GM19463 (cell line): ENCODE measurements at regions not wholly inside any gene's neighbourhood (a gene's known extent, or its start where the extent isn't known, plus 50 kb on each side); places are given as distances from the start of the nearest gene placed in this dataset.
"Not testable (repeated sequence)": the region's sequence is repeated elsewhere in the genome, so short reads cannot be mapped to it uniquely, and the experiment has no call there.

Source experiments
- ATAC-seq: cut with Tn5 transposase; IDR thresholded peaks from one replicate; pipeline ENCODE4 v1.9.1; 2021; ENCODE audit warnings: mild to moderate bottlenecking, moderate library complexity; ENCODE audit not compliant: unreplicated experiment

DNA sequence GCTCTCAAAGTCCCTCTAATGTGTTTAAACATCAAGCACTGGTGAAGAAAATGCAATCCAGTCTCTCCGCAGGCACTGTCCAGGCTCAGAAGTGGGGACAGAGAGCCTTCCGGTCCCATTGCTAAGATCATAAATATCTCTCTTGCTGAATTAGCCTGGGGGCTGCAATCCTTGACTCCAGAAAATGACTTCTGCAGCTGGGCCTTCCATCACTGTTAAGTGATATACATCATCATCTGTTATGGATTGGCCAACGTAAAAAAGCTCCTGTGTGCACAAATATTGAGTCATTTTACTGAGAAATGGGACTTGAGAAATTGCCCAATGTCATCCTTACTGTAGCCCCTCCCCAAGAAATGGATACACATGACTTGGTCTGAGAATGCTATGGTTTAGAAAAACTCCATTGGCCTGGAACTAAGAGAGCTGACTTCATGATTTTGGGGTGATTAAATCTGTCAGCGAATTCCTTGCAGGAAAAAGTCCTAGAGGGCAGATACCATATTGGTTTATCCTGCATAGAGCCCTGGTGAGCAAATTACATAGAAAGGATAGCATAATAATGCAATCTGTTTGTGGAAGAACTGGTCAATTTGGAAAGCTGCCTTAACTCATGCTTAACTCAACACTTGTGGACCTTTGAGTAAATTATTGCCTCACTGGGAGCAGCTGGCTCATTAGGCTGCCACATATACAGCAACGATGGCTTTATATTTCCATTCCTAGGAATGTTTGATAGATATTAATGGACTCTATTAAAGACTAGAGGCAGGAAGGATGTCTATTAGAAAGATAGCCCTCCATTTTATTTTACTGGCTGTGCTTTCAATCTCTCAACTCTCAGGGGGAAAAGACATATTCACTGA lies 346.1 kb downstream of the GBA3 start:
- no peak for ATAC-seq

GRCh38 chr4:23036921-23037495 lies 344.3 kb downstream of the GBA3 start:
- no peak for ATAC-seq

DNA sequence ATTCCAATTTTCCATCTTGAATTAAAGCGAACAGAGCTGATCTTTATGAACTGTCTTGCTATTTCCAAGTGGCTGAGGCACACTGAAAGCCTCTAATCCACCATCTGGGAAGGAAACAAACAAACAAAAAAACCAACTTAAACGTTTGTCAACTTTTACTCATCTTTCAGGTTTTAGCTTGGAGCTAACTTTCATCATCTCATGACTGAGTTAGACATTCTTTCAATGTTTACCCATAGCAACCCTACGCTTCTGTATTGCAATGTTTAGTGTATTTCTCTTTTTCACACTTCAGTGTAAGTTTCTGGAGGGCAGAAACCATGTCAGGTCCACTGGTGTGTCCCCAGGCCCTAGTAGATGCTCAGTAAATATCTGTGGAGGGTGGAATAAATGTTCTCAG lies 343.8 kb downstream of the GBA3 start:
- no peak for ATAC-seq

DNA sequence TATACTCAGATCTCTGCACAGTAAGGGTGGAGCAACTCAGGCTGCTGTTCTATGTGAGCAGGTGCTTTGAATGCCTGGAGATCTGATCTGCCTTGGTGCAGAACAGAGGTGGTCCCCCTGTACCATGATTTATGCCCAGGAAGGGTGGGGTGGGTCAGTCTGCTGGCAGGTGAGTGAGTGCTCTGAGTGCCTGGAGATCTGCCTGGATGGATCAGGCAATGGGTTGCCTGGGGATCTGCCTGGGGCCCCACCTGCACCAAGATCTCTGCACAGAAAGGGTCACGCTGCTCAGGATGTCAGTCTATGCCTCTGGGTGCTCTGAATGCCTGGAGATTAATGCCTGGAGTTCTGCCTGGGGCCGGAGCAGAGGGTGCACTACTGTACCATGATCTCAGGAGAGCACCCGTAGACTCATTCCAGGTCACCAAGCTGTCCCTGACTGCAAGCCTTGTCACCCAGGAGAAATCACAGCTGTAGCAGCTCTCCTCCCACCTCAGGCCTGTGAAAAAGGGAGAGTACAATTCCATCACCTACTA lies 342.9 kb downstream of the GBA3 start:
- no peak for ATAC-seq

GRCh38 chr4:23034731-23035130 lies 342.0 kb downstream of the GBA3 start:
- ATAC-seq: no peak

GRCh38 chr4:23033796-23034195 lies 341.1 kb downstream of the GBA3 start:
- no peak for ATAC-seq

GRCh38 chr4:23028875-23029274 lies 336.1 kb downstream of the GBA3 start:
- ATAC-seq: no peak

GRCh38 chr4:23023666-23024065 lies 330.9 kb downstream of the GBA3 start:
- ATAC-seq: no peak

DNA sequence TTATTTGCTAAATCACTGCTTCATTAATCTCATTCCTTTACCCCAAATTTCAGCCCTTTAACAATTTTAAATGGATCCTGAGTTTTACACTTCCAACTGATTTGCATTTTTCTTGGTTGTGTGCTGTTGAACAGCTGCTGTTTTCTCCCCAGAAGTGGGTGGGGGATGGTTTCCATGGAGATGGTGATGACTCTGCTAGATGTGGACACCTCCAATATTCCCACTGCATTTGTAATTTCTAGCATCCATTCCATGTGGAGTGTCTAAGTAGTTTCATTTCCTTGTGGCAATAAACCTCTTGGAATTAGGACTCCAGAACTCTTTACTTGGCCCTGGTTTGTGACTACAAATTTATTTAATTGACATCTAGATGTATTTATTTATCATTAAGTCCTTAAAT lies 330.4 kb downstream of the GBA3 start:
- ATAC-seq: no peak

DNA sequence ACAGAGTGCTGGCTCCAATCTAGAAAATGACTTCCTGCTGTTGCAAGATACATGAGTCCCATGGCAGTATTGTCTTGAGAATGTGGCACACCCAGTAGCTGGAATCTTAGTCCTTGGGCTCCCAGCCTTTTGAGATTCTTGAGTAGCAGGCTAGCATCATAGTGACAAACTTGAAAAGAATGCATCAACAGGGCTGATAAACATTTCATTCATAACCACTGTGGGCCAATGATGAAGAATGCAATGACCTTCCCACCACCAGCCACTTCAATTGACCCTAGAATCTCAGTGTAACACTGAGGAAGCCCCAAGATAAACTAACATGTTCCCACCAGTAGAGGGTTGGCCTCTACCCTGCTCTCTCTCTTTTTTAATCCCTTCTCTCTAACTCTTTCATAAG lies 329.3 kb downstream of the GBA3 start:
- ATAC-seq: no peak

GRCh38 chr4:23021040-23021439 lies 328.3 kb downstream of the GBA3 start:
- ATAC-seq: no peak

- not testable (repeated sequence) for ATAC-seq
These were observed 327.7 kb downstream of the GBA3 start for GRCh38 chr4:23020399-23020798.

- ATAC-seq: no peak
These were observed 324.2 kb downstream of the GBA3 start for GRCh38 chr4:23016981-23017380.

GRCh38 chr4:23015821-23016220 lies 323.1 kb downstream of the GBA3 start:
- no peak for ATAC-seq

DNA sequence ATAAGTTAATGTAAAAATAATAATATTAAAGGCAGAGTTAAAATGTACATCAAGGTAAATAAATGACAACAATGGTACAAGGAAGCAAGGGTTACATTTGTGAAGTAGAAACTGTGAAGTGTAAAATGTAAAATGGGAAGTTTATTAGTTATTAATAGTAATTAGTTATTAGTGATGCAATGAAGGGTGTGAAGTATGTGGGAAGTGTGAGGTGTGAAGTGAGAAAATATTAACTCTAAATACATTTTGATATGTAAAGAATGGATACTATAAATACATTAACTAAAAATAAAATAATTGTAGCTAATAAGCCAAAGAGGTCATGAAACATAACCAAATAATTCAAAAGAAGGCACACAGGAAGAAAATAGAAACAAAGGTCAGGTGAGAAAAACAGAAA lies 316.4 kb downstream of the GBA3 start:
- no peak for ATAC-seq

DNA sequence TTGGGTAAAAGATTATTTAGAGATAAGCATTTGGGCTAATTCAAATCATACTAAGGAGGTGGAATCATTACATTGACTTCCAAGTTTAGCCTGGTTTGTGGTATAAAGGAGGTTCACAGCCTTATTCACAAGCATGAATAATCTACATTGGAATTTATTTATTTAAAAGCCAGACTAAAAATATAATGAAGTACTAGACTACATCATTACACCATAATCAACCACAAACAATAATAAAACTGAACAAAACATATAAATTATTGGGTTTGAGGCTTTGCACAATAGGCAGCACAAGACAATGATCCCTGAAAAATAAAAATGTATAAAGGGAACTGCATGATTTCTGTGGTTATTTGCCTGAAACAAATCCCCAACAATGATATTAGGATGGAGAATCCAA lies 314.0 kb downstream of the GBA3 start:
- no peak for ATAC-seq

DNA sequence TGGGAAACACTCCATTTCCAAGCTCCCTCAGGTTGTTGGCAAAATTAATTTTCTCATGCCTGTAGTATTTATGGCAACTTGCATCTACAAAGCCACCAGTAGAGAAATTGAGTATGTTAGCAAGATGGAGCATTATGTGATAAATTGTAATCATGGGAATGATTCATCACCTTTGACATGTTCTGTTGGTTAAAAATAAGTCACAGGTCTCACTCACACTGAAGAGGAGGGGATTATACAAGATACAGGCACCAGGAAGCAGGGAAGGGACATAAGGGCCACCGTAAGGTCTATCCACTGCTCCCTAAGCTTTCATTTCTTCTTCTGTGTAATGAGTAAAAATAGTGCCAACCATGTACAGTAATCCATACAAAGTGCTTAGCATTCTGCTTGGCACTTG lies 313.0 kb downstream of the GBA3 start:
- ATAC-seq: no peak

DNA sequence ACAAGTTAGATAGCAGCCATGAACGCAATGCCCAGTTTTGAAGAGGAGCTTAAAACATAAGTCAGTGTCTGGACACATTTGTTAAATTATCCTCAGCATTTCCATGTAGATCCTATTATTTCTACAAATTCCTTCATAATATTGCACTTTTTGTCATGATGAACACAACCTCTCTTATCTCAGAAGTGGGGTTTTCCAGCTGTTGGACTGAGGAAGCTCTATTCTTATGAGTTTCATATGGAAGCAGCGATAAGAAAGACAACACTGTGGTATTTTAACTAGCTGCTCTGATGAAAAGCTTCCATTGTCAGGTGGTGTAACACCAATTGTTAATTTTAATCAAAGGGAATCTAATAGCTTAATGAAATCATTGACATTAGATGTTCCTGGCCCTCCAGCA lies 308.7 kb downstream of the GBA3 start:
- ATAC-seq: no peak

GRCh38 chr4:22999419-22999818 lies 306.7 kb downstream of the GBA3 start:
- ATAC-seq: no peak

- no peak for ATAC-seq
These were observed 304.9 kb downstream of the GBA3 start for GRCh38 chr4:22997358-22998224.

DNA sequence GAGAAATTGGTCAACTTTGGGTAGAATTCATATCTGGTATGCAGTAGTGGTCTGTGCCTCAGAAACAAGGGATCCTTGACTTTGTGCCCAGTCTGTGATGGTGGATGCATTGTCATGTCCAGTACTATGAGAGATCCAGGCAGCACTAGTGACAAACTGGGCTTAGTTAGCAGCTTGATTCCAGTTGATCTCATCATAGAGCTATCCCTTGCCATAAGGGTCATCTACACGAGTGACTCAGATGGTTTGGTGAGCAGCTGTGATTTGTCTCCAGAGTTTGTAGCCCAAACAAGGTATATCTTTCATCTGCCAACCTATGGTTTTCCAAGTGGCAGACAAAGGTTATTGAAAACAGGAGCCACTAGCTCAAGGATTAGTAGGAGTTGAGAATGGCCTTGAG lies 298.8 kb downstream of the GBA3 start:
- no peak for ATAC-seq
